Trophoblast cell (in vitro differentiated cells and primary cell): ENCODE measurements at regions not wholly inside any gene's neighbourhood (a gene's known extent, or its start where the extent isn't known, plus 50 kb on each side); places are given as distances from the start of the nearest gene placed in this dataset.

ENCODE experiments used
- DNase-seq, 2 donors: peaks; one replicate each; pipeline ENCODE4 v3.0.0-alpha.2; 2016
- H2AFZ ChIP-seq: 2 replicates; pipeline ENCODE4 v1.6.1; 2013; ENCODE audit warnings: low read length, moderate library complexity, mild to moderate bottlenecking; ENCODE audit not compliant: insufficient read depth, poor library complexity
- H2AK5ac ChIP-seq: 2 replicates; pipeline ENCODE4 v1.6.1; 2013; ENCODE audit warnings: mild to moderate bottlenecking, low read length
- H2BK120ac ChIP-seq: 2 replicates; pipeline ENCODE4 v1.6.1; 2013; ENCODE audit warnings: low read length, mild to moderate bottlenecking, moderate library complexity; ENCODE audit not compliant: insufficient read depth, poor library complexity
- H2BK12ac ChIP-seq: 2 replicates; pipeline ENCODE4 v1.6.1; 2013; ENCODE audit warnings: mild to moderate bottlenecking, low read length, moderate library complexity
- H2BK5ac ChIP-seq: 2 replicates; pipeline ENCODE4 v1.6.1; 2013; ENCODE audit warnings: low read length, low read depth, moderate library complexity, mild to moderate bottlenecking; ENCODE audit not compliant: poor library complexity
- H3K14ac ChIP-seq: 2 replicates; pipeline ENCODE4 v1.6.1; 2013; ENCODE audit warnings: mild to moderate bottlenecking, low read length
- H3K18ac ChIP-seq: 2 replicates; pipeline ENCODE4 v1.6.1; 2013; ENCODE audit warnings: mild to moderate bottlenecking, low read length
- H3K23ac ChIP-seq: 2 replicates; pipeline ENCODE4 v1.6.1; 2013; ENCODE audit warnings: low read length
- H3K27ac ChIP-seq: 2 replicates; pipeline ENCODE4 v1.5.1; 2013; ENCODE audit warnings: low read depth, mild to moderate bottlenecking, inconsistent platforms, low read length, moderate library complexity
- H3K27me3 ChIP-seq: 2 replicates; pipeline ENCODE4 v1.6.1; 2013; ENCODE audit warnings: inconsistent platforms, mild to moderate bottlenecking, low read length, moderate library complexity; ENCODE audit not compliant: insufficient read depth
- H3K36me3 ChIP-seq, 2 experiments: 1 replicate in 1 of 2; 2 replicates in 1 of 2; pipeline ENCODE4 v1.6.1; 2013; ENCODE audit warnings: low read length in 2 of 2, mild to moderate bottlenecking in 2 of 2, moderate library complexity in 1 of 2; ENCODE audit not compliant: insufficient read depth in 2 of 2, control insufficient read depth in 1 of 2
- H3K4ac ChIP-seq: 2 replicates; pipeline ENCODE4 v1.6.1; 2013; ENCODE audit warnings: low read depth, mild to moderate bottlenecking, low read length, moderate library complexity
- H3K4me1 ChIP-seq, 2 experiments: 1 replicate in 1 of 2; 2 replicates in 1 of 2; pipeline ENCODE4 v1.6.1; 2013; ENCODE audit warnings: low read length in 2 of 2, mild to moderate bottlenecking in 2 of 2, moderate library complexity in 1 of 2; ENCODE audit not compliant: insufficient read depth in 2 of 2, control insufficient read depth in 1 of 2
- H3K4me2 ChIP-seq: 2 replicates; pipeline ENCODE4 v1.6.1; 2013; ENCODE audit warnings: inconsistent platforms, mild to moderate bottlenecking, low read length, moderate library complexity
- H3K4me3 ChIP-seq: 2 replicates; pipeline ENCODE4 v1.5.1; 2013; ENCODE audit warnings: mild to moderate bottlenecking, low read depth, low read length, inconsistent platforms
- H3K79me1 ChIP-seq: one replicate; pipeline ENCODE4 v1.6.1; 2013; ENCODE audit warnings: low read length
- H3K79me2 ChIP-seq: 2 replicates; pipeline ENCODE4 v1.6.1; 2013; ENCODE audit warnings: low read length, mild to moderate bottlenecking; ENCODE audit not compliant: control insufficient read depth, insufficient read depth, poor library complexity
- H3K9ac ChIP-seq: 2 replicates; pipeline ENCODE4 v1.6.1; 2013; ENCODE audit warnings: mild to moderate bottlenecking, low read length
- H3K9me3 ChIP-seq: 2 replicates; pipeline ENCODE4 v1.6.1; 2013; ENCODE audit warnings: low read depth, mild to moderate bottlenecking, control low read depth, inconsistent platforms, low read length; ENCODE audit not compliant: insufficient read depth
- H4K12ac ChIP-seq: 2 replicates; pipeline ENCODE4 v1.6.1; 2013; ENCODE audit warnings: low read depth, mild to moderate bottlenecking, low read length, moderate library complexity
- H4K8ac ChIP-seq: 2 replicates; pipeline ENCODE4 v1.6.1; 2013; ENCODE audit warnings: low read depth, mild to moderate bottlenecking, low read length, moderate library complexity
- H4K91ac ChIP-seq: one replicate; pipeline ENCODE4 v1.6.1; 2013; ENCODE audit warnings: low read depth, mild to moderate bottlenecking, low read length, moderate library complexity
- WGBS: extraction: QIAGEN DNeasy Blood & Tissue Kit; methylation state at CpG from one replicate; pipeline ENCODE4 v1.1.7; 2013; ENCODE audit warnings: missing lambda C conversion rate; ENCODE audit not compliant: insufficient read length, insufficient coverage; ENCODE audit errors: extremely low coverage; 5-methylcytosine and 5-hydroxymethylcytosine counted together

DNA sequence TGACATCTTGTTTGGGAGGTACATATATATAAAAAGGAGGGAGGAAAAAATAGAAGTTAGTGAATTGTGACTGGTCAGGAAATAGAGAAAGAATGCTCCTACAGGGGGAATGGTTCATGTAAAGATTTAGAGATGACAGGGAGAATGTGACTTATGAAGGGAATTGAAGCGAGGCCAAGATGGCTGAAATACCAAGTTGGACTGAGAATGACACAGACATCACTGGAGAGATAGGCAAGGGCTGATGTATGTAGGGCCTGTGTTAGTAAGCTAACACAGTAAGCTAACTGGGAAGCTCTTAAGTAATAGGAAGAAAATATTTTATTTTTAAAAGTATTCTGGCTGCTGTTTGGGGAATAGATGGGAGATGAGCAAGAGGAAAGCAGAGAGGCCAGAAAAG, 286.3 kb downstream of the NNT start:
- Histone ChIP-seq H4K8ac (no peak overlapping the region), H2AFZ (no peak overlapping the region), H3K4me2 (no peak overlapping the region), H3K23ac (no peak overlapping the region), H2BK5ac (no peak overlapping the region), H3K9ac (no peak overlapping the region), H3K27ac (no peak overlapping the region), H3K14ac (no peak overlapping the region), H3K79me1 (no peaks in the 10 kb centered on the region), H4K91ac (no peak overlapping the region), H3K4me3 (no peak overlapping the region), H3K9me3 (no peaks in the 10 kb centered on the region), H3K4me1 (no peaks in the 10 kb centered on the region), H3K27me3 (no peaks in the 10 kb centered on the region), H3K4ac (no peak overlapping the region), H4K12ac (no peak overlapping the region), H2BK12ac (no peak overlapping the region), H2BK120ac (no peak overlapping the region), H3K79me2 (no peaks in the 10 kb centered on the region), H2AK5ac (no peak overlapping the region), H3K18ac (no peak overlapping the region), H3K36me3 (no peaks in the 10 kb centered on the region)
- peak; percentile 20 to 67 for DNase-seq
- WGBS, result no CpG with 5 or more reads among the region's 1 CpG

DNA sequence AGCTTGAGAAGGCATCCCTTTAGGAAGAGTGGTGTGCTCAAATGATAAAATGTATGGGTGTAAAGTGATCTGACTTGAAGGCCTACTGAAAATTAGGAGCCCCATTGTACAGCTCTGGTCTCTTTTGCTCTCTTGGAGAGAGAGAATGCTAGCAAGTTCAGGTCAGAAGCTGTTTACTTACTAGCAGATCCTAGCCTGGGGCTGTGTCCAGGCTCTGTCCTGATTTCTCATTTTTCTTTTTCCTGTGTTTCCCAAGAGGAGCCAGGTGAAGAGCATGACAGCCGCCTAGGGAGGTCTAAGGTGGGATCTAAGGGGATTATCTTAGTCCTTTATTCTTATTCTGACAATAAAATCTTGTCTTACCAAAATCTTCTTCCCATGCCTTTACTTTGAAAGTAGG, 272.8 kb downstream of the NNT start:
- no CpG with 5 or more reads among the region's 1 CpG for WGBS
- no peaks in the 10 kb centered on the region for H3K79me1 ChIP-seq
- no peaks in the 10 kb centered on the region for H3K9me3 ChIP-seq

DNA sequence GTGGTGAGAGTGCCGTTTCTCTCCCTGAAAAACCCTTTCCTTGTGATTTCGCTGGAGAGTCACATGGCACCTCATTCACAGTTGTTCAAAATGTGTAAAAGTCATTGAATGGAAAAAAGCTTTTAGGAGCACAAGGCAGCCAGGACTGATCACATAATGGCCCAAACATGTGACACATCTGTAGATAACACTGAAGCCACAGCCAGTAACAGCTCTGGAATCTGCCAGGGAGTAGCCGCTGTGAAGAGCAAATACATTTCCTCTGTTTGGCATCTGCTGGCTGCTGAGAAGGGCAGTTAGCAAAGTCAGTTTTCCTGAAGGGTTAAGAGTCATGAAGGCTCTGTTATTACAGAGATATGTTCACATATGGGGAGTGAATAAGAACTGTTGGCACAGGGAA, 271.8 kb downstream of the NNT start:
- WGBS, result no CpG with 5 or more reads among the region's 3 CpGs
- Histone ChIP-seq H4K12ac (no peak overlapping the region), H3K23ac (no peak overlapping the region)

More for the DNA sequence above, 272.8 kb downstream of the NNT start:
- no peak overlapping the region for H4K91ac ChIP-seq
- no peaks in the 10 kb centered on the region for H3K36me3 ChIP-seq
- no peak overlapping the region for H2AFZ ChIP-seq
- no peak overlapping the region for H3K18ac ChIP-seq
- H4K8ac ChIP-seq, result no peak overlapping the region
- no peak overlapping the region for H4K12ac ChIP-seq
- H2BK120ac ChIP-seq, result no peak overlapping the region
- H3K4me2 ChIP-seq, result no peak overlapping the region
- no peak overlapping the region for H3K27ac ChIP-seq
- no peaks in the 10 kb centered on the region for H3K27me3 ChIP-seq
- H3K4me1 ChIP-seq, result peaks cover 5 to 7% of the 10 kb centered on the region in 2 experiments
- H3K4me3 ChIP-seq, result no peak overlapping the region
- H3K4ac ChIP-seq, result no peak overlapping the region
- no peak overlapping the region for H3K9ac ChIP-seq
- no peak overlapping the region for H3K23ac ChIP-seq
- peak; percentile 64 for DNase-seq
- H2BK12ac ChIP-seq, result no peak overlapping the region
- no peak overlapping the region for H2BK5ac ChIP-seq
- H3K79me2 ChIP-seq, result no peaks in the 10 kb centered on the region
- no peak overlapping the region for H2AK5ac ChIP-seq
- H3K14ac ChIP-seq, result no peak overlapping the region

DNA sequence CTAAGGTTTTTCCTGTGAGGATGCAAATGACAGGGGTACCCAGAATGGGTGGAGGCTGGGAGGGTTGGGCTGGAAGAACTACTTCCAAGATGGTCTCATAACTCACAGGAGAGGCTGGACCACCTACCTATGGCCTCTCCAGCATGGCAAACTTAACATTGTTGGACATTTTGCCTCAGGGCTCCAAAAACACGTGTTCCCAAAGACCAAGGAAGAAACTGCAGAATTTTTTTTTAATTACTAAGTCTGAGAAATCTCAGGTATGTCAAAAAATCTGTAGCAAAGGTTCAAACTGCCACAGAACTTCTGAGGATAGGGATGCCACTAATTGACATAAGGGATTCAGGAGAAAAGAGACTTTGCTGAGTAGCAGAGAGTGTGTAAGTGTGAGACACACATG, 270.8 kb downstream of the NNT start:
- H4K8ac ChIP-seq, result no peak overlapping the region
- H3K14ac ChIP-seq, result no peak overlapping the region
- no peak overlapping the region for H4K91ac ChIP-seq
- no peak overlapping the region for H3K4ac ChIP-seq
- H3K36me3 ChIP-seq, result no peaks in the 10 kb centered on the region
- no peak overlapping the region for H3K18ac ChIP-seq
- no peak overlapping the region for H3K23ac ChIP-seq
- no peak overlapping the region for H4K12ac ChIP-seq
- DNase-seq, result peak; percentile 67 to 90
- no CpG with 5 or more reads among the region's 1 CpG for WGBS
- no peak overlapping the region for H3K4me3 ChIP-seq
- H3K27me3 ChIP-seq, result no peaks in the 10 kb centered on the region
- H2BK5ac ChIP-seq, result no peak overlapping the region
- H3K79me2 ChIP-seq, result no peaks in the 10 kb centered on the region
- no peak overlapping the region for H2AFZ ChIP-seq
- no peak overlapping the region for H2BK12ac ChIP-seq
- no peaks in the 10 kb centered on the region for H3K9me3 ChIP-seq
- H3K79me1 ChIP-seq, result no peaks in the 10 kb centered on the region
- no peak overlapping the region for H3K9ac ChIP-seq
- no peak overlapping the region for H3K27ac ChIP-seq
- H3K4me2 ChIP-seq, result no peak overlapping the region
- no peak overlapping the region for H2AK5ac ChIP-seq
- H2BK120ac ChIP-seq, result no peak overlapping the region
- peaks cover 5 to 7% of the 10 kb centered on the region in 2 experiments for H3K4me1 ChIP-seq

More for the DNA sequence above, 271.8 kb downstream of the NNT start:
- Histone ChIP-seq H3K79me1 (no peaks in the 10 kb centered on the region), H3K9me3 (no peaks in the 10 kb centered on the region), H2AK5ac (no peak overlapping the region), H2BK5ac (no peak overlapping the region), H3K4me1 (peaks cover 5 to 7% of the 10 kb centered on the region in 2 experiments), H3K4me3 (no peak overlapping the region), H4K8ac (no peak overlapping the region), H3K14ac (no peak overlapping the region), H2BK120ac (no peak overlapping the region), H3K9ac (no peak overlapping the region), H3K4ac (no peak overlapping the region), H3K27me3 (no peaks in the 10 kb centered on the region), H3K18ac (no peak overlapping the region), H3K79me2 (no peaks in the 10 kb centered on the region), H3K36me3 (no peaks in the 10 kb centered on the region), H4K91ac (no peak overlapping the region), H2BK12ac (no peak overlapping the region), H3K27ac (no peak overlapping the region), H3K4me2 (no peak overlapping the region), H2AFZ (no peak overlapping the region)
- DNase-seq, result peak; percentile 74 to 86
